HEK293 (cell line): ENCODE measurements at regions not wholly inside any gene's neighbourhood (a gene's known extent, or its start where the extent isn't known, plus 50 kb on each side); places are given as distances from the start of the nearest gene placed in this dataset.

Source experiments
- CTCF ChIA-PET: fragments of 350-600 bp; formaldehyde crosslinking; extraction: SDS; loops from one replicate; lab custom pipeline; 2021; ENCODE audit warnings: antibody characterized with exemption; lab: Yijun Ruan, JAX
- POLR2A ChIA-PET: fragments of 300-600 bp; formaldehyde crosslinking; extraction: SDS; loops from one replicate; lab custom pipeline; 2020; ENCODE audit warnings: antibody characterized with exemption, inconsistent platforms; lab: Yijun Ruan, JAX
- H3K27ac ChIP-seq: fragments of 200-500 bp; sonication (Bioruptor generic); 2 replicates; pipeline ENCODE4 v1.5.1; 2014; ENCODE audit warnings: low read depth, low read length, control low read depth, inconsistent platforms; ENCODE audit errors: extremely low read depth
- H3K36me3 ChIP-seq, 2 experiments: fragments of 200-500 bp in 1 of 2; sonication (Bioruptor generic) in 1 of 2; 1 replicate in 1 of 2; 2 replicates in 1 of 2; pipeline ENCODE4 v1.5.1; 2014 to 2017; ENCODE audit warnings: inconsistent platforms in 2 of 2, low read length in 2 of 2; ENCODE audit not compliant: control insufficient read depth in 2 of 2, insufficient read depth in 1 of 2
- H3K4me1 ChIP-seq: fragments of 200-500 bp; sonication (Bioruptor generic); 2 replicates; pipeline ENCODE4 v1.5.1; 2014; ENCODE audit warnings: mild to moderate bottlenecking, low read length, inconsistent platforms; ENCODE audit not compliant: control insufficient read depth, insufficient read depth
- H3K4me3 ChIP-seq: 2 replicates; pipeline ENCODE4 v1.5.1; 2011; ENCODE audit warnings: low read depth, mild to moderate bottlenecking, control low read depth, low read length, moderate library complexity
- H3K9me3 ChIP-seq: fragments of 200-500 bp; sonication (Bioruptor generic); 2 replicates; pipeline ENCODE4 v1.5.1; 2014; ENCODE audit warnings: low read depth, low read length, inconsistent platforms; ENCODE audit not compliant: control insufficient read depth, insufficient read depth
- EGR2 ChIP-seq: fragments of 450-650 bp; formaldehyde crosslinking; IDR thresholded peaks from 2 replicates; pipeline ENCODE4 v1.5.1; 2016; ENCODE audit warnings: low read depth, missing biosample characterization, missing genetic modification characterization
- KLF16 ChIP-seq: fragments of 450-650 bp; formaldehyde crosslinking; IDR thresholded peaks from 2 replicates; pipeline ENCODE4 v1.5.1; 2017; ENCODE audit warnings: missing biosample characterization, missing genetic modification characterization
- KLF8 ChIP-seq: fragments of 450-650 bp; formaldehyde crosslinking; IDR thresholded peaks from 2 replicates; pipeline ENCODE4 v1.5.1; 2016; ENCODE audit warnings: missing biosample characterization, missing genetic modification characterization
- SALL2 ChIP-seq: fragments of 450-650 bp; formaldehyde crosslinking; IDR thresholded peaks from 2 replicates; pipeline ENCODE4 v1.5.0; 2017; ENCODE audit warnings: missing biosample characterization, mild to moderate bottlenecking, missing genetic modification characterization, borderline replicate concordance
- ZBTB44 ChIP-seq: fragments of 450-650 bp; IDR thresholded peaks from 2 replicates; pipeline ENCODE4 v1.5.1; 2018; ENCODE audit warnings: missing biosample characterization, mild to moderate bottlenecking, missing genetic modification characterization
- ZFHX2 ChIP-seq: fragments of 450-650 bp; formaldehyde crosslinking; conservative IDR thresholded peaks from 2 replicates; pipeline ENCODE4 v1.5.1; 2016; ENCODE audit warnings: missing biosample characterization, missing genetic modification characterization
- ZNF10 ChIP-seq: fragments of 450-650 bp; formaldehyde crosslinking; IDR thresholded peaks from 2 replicates; pipeline ENCODE4 v1.5.1; 2017; ENCODE audit warnings: missing biosample characterization, missing genetic modification characterization
- ZNF140 ChIP-seq: fragments of 450-650 bp; formaldehyde crosslinking; IDR thresholded peaks from 2 replicates; pipeline ENCODE4 v1.5.1; 2016; ENCODE audit warnings: missing biosample characterization, missing genetic modification characterization
- ZNF391 ChIP-seq: fragments of 450-650 bp; formaldehyde crosslinking; IDR thresholded peaks from 2 replicates; pipeline ENCODE4 v1.5.1; 2016; ENCODE audit warnings: low read depth, missing biosample characterization, missing genetic modification characterization, borderline replicate concordance
- ZNF513 ChIP-seq: fragments of 450-650 bp; IDR thresholded peaks from 2 replicates; pipeline ENCODE4 v1.5.1; 2018; ENCODE audit warnings: missing biosample characterization, missing genetic modification characterization
- ZNF558 ChIP-seq: fragments of 450-650 bp; formaldehyde crosslinking; IDR thresholded peaks from 2 replicates; pipeline ENCODE4 v1.5.1; 2016; ENCODE audit warnings: missing biosample characterization, missing genetic modification characterization
- ZNF560 ChIP-seq: fragments of 450-650 bp; formaldehyde crosslinking; IDR thresholded peaks from 2 replicates; pipeline ENCODE4 v1.5.1; 2017; ENCODE audit warnings: missing biosample characterization, missing genetic modification characterization, borderline replicate concordance
- ZNF768 ChIP-seq: fragments of 450-650 bp; formaldehyde crosslinking; IDR thresholded peaks from 2 replicates; pipeline ENCODE4 v1.5.1; 2018; ENCODE audit warnings: missing biosample characterization, mild to moderate bottlenecking, missing genetic modification characterization
- ZSCAN18 ChIP-seq: fragments of 450-650 bp; formaldehyde crosslinking; IDR thresholded peaks from 2 replicates; pipeline ENCODE4 v1.5.1; 2016; ENCODE audit warnings: missing biosample characterization, missing genetic modification characterization

GRCh38 chr1:36584874-36585453 is 102.3 kb upstream of the CSF3R start (continued):
- TF ChIP-seq ZSCAN18 (tag by site-specific recombination) (no peak), ZNF391 (tag by site-specific recombination) (no peak), ZNF768 (tag by site-specific recombination) (peak; percentile 63; the same call in 1 of the 2 replicates), ZBTB44 (tag by site-specific recombination) (peak; percentile 78), ZNF140 (tag by site-specific recombination) (no peak), ZNF558 (no peak)

GRCh38 chr1:36583980-36584782 is 101.5 kb upstream of the CSF3R start:
- Histone ChIP-seq H3K27ac (no peak overlapping the region), H3K9me3 (no peaks in the 10 kb centered on the region), H3K36me3 (no peaks in the 10 kb centered on the region), H3K4me1 (no peaks in the 10 kb centered on the region), H3K4me3 (no peak overlapping the region)
- CTCF ChIA-PET: interaction anchor here (0.7 to 1.0 kb wide), 3 partner anchors 8 to 613 kb away, joined by 3 read pairs; no protein-coding TSS in a partner anchor
- POLR2A ChIA-PET: no interaction called here
- TF ChIP-seq SALL2 (tag by site-specific recombination) (no peak), ZNF768 (tag by site-specific recombination) (peak; percentile 68; the same call in 1 of the 2 replicates)

GRCh38 chr1:36583080-36583479 is 100.4 kb upstream of the CSF3R start:
- Histone ChIP-seq H3K4me1 (no peaks in the 10 kb centered on the region), H3K9me3 (no peaks in the 10 kb centered on the region), H3K27ac (no peak overlapping the region), H3K36me3 (no peaks in the 10 kb centered on the region), H3K4me3 (no peak overlapping the region)
- ChIA-PET CTCF (no interaction called here), POLR2A (no interaction called here)
- TF ChIP-seq KLF8 (tag by site-specific recombination) (no peak), EGR2 (tag by site-specific recombination) (peak; percentile 89), KLF16 (tag by site-specific recombination) (no peak), ZNF560 (tag by site-specific recombination) (no peak), ZFHX2 (tag by site-specific recombination) (peak; percentile 95)
- TF ChIP-seq, all 188 proteins: peak for 2

- Histone ChIP-seq H3K36me3 (no peaks in the 10 kb centered on the region), H3K4me1 (no peaks in the 10 kb centered on the region), H3K27ac (no peak overlapping the region), H3K4me3 (no peak overlapping the region), H3K9me3 (no peaks in the 10 kb centered on the region)
- ChIA-PET CTCF (interaction anchor here (0.5 kb wide), 1 partner anchor 615 kb away, joined by 3 read pairs; no protein-coding TSS in a partner anchor), POLR2A (no interaction called here)
- no peak for TF ChIP-seq ZNF513 (tag by site-specific recombination)
- TF ChIP-seq ZNF10: 0 out of 2 replicates have a peak, but pooled peaks have one; percentile 50
Measured at GRCh38 chr1:36582066-36582755, 99.5 kb upstream of the CSF3R start.
